GM18951 (cell line): ENCODE measurements at regions not wholly inside any gene's neighbourhood (a gene's known extent, or its start where the extent isn't known, plus 50 kb on each side); places are given as distances from the start of the nearest gene placed in this dataset.

ENCODE experiments used
- POLR2A ChIP-seq: IDR thresholded peaks from 4 replicates; pipeline ENCODE4 v1.6.1; 2011; ENCODE audit warnings: mild to moderate bottlenecking; ENCODE audit not compliant: insufficient read length, insufficient read depth; ENCODE audit errors: extremely low read depth
- in situ Hi-C: fragments of 300-500 bp; cut with MboI; formaldehyde crosslinking; loops from one replicate; pipeline ENCODE4 v1.12.0; 2022; ENCODE audit warnings: low sequenced_read_pairs, mixed read lengths, inconsistent platforms; ENCODE audit not compliant: unreplicated experiment

DNA sequence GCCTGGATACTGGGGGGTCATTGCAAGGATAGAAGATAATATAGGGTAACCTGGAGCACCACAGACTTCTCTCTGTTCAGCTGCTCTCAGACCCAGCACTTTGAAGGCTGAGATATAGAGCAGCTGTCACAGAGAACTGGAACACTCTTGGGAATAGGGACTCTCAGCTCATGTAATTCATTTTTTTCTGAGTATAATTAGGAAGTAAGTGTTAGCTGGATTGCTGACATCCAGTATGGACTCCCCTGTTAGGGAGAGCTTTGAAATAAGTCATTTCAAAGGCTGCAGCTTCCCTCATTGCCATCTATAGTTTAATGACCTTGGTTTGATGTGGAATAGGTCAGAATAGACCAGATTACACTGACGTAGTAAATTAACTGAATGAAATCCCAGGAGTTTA is 120.8 kb upstream of the POU2AF2 start:
- TF ChIP-seq POLR2A: no peak
- in situ Hi-C loops: no loop called here

DNA sequence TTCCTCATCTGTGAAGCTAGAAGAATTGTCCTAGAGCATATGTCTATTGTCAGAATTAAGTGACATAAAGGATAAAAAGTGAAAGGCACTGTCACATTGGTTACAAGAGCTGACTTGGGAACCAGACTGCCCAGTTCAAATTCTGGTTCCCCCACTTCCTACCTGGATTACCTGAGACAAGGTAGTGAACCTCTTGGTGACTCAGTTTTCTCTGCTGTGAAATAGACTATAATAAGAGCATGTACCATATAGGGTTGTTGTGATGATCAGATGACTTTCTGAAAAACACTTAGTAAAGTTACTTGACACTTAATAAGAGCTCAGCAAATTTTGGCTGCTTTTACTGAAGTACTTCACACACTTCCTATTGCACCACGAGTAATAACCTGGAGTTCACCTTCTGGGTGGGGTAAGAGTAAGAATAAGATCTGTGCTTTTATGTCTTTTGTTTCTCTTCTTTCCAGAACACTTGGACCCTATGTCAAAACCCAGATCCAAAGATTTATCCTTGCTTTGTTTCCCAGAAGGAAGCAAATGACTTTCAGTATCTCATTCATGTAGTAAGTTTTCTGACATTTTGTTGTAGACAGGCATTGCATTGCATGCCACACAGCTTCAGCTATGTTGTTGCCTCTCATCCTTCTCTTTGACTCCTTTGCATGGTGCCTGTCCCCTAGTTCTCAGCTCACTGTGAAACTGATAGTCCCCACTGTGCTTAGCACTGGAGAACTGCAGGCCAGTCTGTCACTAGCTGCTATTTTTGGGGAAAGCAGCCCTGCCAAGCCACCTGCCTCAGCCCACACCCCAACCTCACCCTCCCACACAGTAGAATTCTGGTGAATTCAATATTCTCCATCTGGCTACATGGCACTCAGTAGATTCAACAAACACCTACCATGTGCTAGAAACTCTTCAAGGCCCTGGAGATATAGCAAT is 121.8 kb upstream of the POU2AF2 start:
- in situ Hi-C loops: no loop called here
- TF ChIP-seq POLR2A: no peak

DNA sequence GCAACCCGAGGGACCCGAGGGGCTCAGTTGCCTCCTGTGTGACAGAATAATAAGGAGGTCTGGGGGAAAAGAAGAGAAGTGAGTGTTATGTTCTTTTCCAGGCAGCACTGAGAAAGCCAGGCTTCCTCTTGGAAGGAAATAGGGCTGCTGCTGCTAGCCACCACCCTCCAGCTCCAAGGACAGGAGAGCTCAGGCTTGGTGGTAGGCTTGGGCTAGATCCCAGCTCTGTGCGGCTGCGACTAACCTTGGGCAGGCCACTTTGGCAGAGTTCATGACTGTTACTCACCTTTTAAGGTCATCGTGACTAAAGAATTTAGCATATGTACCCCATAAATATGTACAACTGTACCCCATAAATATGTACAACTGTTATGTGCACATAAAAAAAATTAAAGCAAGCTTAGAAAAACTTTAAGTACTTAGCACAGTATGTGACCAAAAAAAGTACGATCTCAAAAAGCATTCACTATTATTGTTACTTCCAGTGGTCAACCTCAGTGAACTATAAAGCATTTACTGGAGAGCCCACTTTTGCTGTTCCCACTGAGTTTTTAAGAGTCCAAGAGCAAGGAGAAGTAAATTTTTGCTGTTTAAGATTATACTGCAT is 124.7 kb upstream of the POU2AF2 start:
- in situ Hi-C loops: no loop called here
- no peak for TF ChIP-seq POLR2A

GRCh38 chr11:111120161-111120560 is 125.4 kb upstream of the POU2AF2 start:
- no peak for TF ChIP-seq POLR2A
- in situ Hi-C loops: no loop called here

GRCh38 chr11:111119751-111120150 is 125.8 kb upstream of the POU2AF2 start:
- in situ Hi-C loops: no loop called here
- no peak for TF ChIP-seq POLR2A

- in situ Hi-C loops: no loop called here
- TF ChIP-seq POLR2A: no peak
Observed at GRCh38 chr11:111115890-111116289, 129.6 kb upstream of the POU2AF2 start.

GRCh38 chr11:111114091-111114490 is 131.4 kb upstream of the POU2AF2 start:
- TF ChIP-seq POLR2A: no peak
- in situ Hi-C loops: no loop called here

DNA sequence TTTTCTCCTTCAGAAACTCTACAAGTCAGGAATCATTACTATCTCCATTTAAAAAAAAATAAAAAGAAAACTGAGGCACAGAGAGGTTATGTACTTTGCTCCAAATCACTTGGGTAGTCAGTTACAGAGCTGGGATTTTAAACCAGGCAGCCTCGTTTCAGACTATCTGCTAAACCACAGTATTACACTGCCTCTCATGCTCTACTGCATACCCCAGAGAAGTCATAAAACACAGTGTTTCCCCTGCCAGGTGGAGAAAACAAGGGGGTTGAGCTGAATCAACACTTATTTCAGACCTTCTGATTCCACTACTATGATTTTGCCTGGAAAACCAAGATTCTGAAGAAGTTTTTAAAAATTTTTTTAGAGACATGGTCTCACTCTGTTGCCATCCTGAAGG is 132.9 kb upstream of the POU2AF2 start:
- TF ChIP-seq POLR2A: no peak
- in situ Hi-C loops: no loop called here

- in situ Hi-C loops: no loop called here
Observed at GRCh38 chr11:111107501-111107900, 138.0 kb upstream of the POU2AF2 start.

DNA sequence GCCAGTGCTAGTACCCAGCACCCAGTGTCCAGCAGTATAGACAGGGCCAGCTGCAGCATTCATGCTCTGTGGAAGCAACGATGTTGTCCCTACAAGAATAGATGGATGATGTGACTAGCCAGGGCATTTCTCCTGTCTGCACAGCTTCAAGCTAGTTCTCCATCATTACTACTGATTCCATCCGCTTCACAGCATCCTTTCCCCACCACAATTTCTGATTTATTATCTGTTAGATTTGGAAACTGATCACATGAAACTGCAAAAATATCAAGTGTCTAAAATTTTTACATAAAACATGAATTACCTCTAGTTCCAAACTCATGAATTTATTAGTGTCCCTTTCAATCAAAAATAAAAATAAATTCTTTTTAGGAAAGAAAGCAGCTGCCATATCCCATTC is 138.9 kb upstream of the POU2AF2 start:
- TF ChIP-seq POLR2A: no peak
- in situ Hi-C loops: no loop called here

More at GRCh38 chr11:111107501-111107900, 138.0 kb upstream of the POU2AF2 start:
- TF ChIP-seq POLR2A: no peak

- no peak for TF ChIP-seq POLR2A
- in situ Hi-C loops: no loop called here
Observed at GRCh38 chr11:111105566-111105965, 140.0 kb upstream of the POU2AF2 start.

GRCh38 chr11:111104185-111104584 is 141.3 kb upstream of the POU2AF2 start:
- TF ChIP-seq POLR2A: no peak
- in situ Hi-C loops: no loop called here

DNA sequence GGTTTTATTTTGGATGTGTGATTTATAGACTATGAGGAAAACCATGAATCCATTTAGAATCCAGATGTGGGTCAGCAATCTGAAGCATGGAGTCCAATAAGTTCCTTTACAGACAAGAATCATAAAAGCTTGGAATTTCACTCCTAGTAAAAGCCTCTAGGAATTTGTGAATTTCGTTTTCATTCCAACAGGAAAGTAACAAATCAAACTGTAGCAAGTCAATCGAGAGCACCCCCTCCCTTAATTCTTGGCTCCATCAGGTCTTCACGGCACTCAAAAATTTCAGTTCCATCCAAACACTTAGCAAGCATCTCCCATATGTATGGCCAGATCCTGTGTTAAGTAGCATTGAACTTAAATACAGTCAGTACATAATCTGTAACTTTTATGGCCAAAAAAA is 143.6 kb upstream of the POU2AF2 start:
- TF ChIP-seq POLR2A: no peak
- in situ Hi-C loops: no loop called here
